ENCODE measurements at regions not wholly inside any gene's neighbourhood (a gene's known extent, or its start where the extent isn't known, plus 50 kb on each side); places are given as distances from the start of the nearest gene placed in this dataset.

DNA sequence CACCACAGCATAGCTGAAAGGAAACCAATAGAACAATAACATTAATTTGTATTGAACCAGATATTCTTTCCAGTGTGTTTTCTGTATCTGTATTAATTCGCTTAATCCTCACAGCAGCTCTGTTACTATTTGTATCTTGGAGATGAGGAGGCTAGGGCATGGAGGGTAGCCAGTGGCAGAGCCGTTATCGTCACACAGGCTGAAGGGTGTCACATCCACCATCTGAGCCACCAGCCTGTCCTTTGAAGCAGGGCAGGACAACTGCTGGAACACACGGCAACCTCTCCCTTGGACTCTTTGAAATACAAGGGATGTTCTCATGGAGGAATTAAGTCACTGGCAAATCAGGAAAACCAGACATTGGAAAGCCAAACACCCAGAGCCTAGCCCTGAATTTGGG is 628.0 kb upstream of the CDH4 start:
- TF ChIP-seq EZH2 (optimal IDR thresholded peaks at IDR 0.05; ENCODE audit: low read depth, low read length), result no peak
- no peak for TF ChIP-seq CTCF (IDR thresholded peaks at IDR 0.05; ENCODE audit: low read length)
